GM06990 (cell line): ENCODE measurements at regions not wholly inside any gene's neighbourhood (a gene's known extent, or its start where the extent isn't known, plus 50 kb on each side); places are given as distances from the start of the nearest gene placed in this dataset.

ENCODE experiments used
- DNase-seq: peaks from one replicate; pipeline ENCODE4 v3.0.0-alpha.2; 2011; ENCODE audit not compliant: insufficient read length; ENCODE audit errors: extremely low read depth
- H3K27me3 ChIP-seq: replicated peaks from 2 replicates; pipeline ENCODE4 v1.6.0; 2011; ENCODE audit warnings: low read length; ENCODE audit not compliant: control insufficient read depth, insufficient read depth
- H3K36me3 ChIP-seq: 2 replicates; pipeline ENCODE4 v1.5.1; 2011; ENCODE audit warnings: low read length; ENCODE audit not compliant: control insufficient read depth, insufficient read depth
- H3K4me3 ChIP-seq: replicated peaks from 2 replicates; pipeline ENCODE4 v1.5.1; 2011; ENCODE audit warnings: low read depth, mild to moderate bottlenecking, control low read depth, low read length
- TF ChIP-seq, protein P1 (sequence below): IDR thresholded peaks from 2 replicates; pipeline ENCODE4 v1.5.1; 2011; ENCODE audit warnings: low read length, control low read depth, mild to moderate bottlenecking, inconsistent platforms; ENCODE audit not compliant: insufficient read depth, poor library complexity, severe bottlenecking

DNA sequence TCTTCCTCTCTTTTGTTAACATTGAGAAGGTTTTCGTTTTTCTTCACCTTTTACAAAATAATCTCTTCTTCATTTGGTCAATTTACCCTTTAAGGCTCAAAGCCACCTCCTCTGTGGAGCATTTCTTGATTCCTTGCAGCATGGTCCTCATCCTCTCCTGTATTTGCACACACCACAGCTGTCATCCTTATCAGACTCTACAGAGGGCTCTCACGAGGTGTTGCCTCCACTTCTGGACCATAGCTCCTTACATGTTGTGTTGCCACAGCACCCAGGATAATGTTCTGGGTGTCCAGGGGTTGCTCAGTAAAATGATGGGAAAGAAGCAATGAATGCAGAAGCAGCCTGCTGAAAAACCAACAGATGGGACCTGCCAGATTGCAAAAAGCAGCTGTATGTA lies 192.8 kb downstream of the SH2D4B start:
- no peak overlapping the region for H3K4me3 ChIP-seq
- TF ChIP-seq, protein P1, sequence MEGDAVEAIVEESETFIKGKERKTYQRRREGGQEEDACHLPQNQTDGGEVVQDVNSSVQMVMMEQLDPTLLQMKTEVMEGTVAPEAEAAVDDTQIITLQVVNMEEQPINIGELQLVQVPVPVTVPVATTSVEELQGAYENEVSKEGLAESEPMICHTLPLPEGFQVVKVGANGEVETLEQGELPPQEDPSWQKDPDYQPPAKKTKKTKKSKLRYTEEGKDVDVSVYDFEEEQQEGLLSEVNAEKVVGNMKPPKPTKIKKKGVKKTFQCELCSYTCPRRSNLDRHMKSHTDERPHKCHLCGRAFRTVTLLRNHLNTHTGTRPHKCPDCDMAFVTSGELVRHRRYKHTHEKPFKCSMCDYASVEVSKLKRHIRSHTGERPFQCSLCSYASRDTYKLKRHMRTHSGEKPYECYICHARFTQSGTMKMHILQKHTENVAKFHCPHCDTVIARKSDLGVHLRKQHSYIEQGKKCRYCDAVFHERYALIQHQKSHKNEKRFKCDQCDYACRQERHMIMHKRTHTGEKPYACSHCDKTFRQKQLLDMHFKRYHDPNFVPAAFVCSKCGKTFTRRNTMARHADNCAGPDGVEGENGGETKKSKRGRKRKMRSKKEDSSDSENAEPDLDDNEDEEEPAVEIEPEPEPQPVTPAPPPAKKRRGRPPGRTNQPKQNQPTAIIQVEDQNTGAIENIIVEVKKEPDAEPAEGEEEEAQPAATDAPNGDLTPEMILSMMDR = no peak
- DNase-seq = no peak
- no peaks in the 10 kb centered on the region for H3K36me3 ChIP-seq
- H3K27me3 ChIP-seq = no peaks in the 10 kb centered on the region

DNA sequence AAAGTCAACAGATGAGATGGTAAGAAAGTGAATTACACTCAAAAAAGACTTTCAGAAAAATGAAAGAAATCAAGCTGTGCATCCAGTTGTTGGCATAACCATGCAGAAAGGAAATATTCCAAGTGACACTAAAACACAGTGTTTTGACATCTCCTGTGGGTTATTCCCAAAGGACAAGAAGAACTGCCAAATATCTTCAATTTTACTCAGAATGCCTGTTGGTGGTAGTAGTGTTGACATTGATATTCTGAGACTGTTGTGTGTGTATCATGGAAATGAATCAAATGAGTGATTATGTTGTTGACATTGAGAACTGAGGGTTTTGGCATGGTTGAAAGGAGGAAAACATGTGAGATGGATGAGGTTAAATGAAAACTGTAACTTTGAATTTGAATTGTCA lies 196.9 kb downstream of the SH2D4B start:
- Histone ChIP-seq H3K36me3 (no peaks in the 10 kb centered on the region), H3K4me3 (no peak overlapping the region), H3K27me3 (peaks cover 1% of the 10 kb centered on the region; the same call in 1 of the 2 replicates)
- TF ChIP-seq, protein P1 = no peak
- DNase-seq = no peak

DNA sequence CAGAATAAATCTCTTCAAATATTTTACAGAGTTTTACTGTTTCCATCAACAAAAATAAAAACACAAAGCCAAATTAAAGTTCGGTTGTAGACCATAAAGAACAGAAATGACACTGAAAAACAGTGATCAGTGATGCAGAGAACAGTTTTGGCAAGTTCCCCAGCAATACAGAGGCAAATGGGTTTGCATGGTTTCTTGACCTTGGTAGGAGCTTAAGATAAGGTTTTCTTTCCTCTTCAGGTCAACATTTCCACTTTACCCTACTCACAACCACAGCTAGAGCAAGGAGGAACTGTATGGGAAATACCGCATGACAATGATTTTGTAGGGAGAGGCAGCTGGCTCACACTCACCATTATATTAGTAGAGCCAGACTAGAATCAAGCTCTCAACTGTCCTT lies 199.5 kb downstream of the SH2D4B start:
- TF ChIP-seq, protein P1 = no peak
- H3K36me3 ChIP-seq = no peaks in the 10 kb centered on the region
- no peak overlapping the region for H3K4me3 ChIP-seq
- peaks cover 1% of the 10 kb centered on the region; the same call in 1 of the 2 replicates for H3K27me3 ChIP-seq
- DNase-seq = no peak

DNA sequence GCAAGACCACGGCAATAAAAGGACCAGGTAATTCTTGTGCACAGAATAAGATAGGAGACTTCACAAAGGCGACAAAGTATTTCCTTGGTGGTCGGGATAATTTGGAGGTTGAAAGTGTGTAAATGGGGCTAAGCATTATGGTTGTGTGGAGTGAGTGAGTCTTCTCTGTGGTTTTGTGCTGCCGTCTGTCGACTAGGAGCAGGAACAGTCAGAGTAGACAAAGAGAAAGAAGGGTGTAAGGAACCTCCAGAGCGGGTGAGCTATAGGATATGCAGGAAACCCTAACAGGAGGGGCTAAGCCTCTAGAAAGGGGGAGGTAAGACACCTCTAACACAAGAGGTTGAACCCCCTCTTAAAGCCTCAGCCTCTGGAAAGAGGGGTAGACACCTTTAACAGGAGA lies 201.6 kb downstream of the SH2D4B start:
- TF ChIP-seq, protein P1 = no peak

DNA sequence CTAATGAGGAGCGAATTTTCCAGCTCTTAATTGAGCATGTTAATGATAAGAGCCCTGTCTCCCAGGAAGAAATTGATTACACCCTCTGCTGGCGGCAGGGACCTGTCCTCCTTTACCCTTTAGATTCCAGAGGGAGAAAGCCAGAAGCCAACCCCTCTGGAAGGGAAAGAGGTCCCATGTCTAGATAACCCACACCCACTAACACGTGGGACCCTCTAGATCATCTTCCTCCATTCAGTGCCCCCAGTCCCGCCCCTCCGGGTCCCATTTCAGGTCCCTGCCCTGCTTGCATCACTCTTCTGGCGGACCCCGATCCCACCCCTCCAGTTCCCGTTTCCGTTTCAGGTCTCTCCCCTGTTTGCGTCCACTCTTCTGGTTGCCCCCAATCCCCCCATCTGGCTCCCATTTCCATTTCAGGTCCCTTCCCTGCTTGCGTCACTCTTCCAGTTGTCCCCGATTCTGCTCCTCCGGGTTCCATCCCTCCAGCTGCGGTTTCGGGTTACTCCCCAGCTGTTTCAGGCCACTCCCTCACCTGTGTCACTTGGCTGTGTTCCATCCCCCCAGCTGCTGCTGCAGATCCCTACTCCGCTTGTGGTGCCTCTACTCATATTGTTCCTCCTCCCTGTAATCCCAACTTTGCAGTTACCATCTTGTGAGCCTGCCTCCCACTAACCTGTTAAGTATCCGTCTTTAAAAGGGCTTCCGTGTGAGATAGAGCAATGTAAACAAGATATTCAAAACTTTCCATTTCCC lies 202.4 kb downstream of the SH2D4B start:
- TF ChIP-seq, protein P1 = no peak
- DNase-seq = no peak
- Histone ChIP-seq H3K4me3 (no peak overlapping the region), H3K36me3 (no peaks in the 10 kb centered on the region), H3K27me3 (peaks cover 1% of the 10 kb centered on the region)

More for the DNA sequence above, 201.6 kb downstream of the SH2D4B start:
- Histone ChIP-seq H3K36me3 (no peaks in the 10 kb centered on the region), H3K27me3 (peaks cover 1% of the 10 kb centered on the region; the same call in 1 of the 2 replicates), H3K4me3 (no peak overlapping the region)
- DNase-seq = no peak
